ENCODE measurements at regions not wholly inside any gene's neighbourhood (a gene's known extent, or its start where the extent isn't known, plus 50 kb on each side); places are given as distances from the start of the nearest gene placed in this dataset.
A peak's percentile ranks its signal among the peaks of the same experiment; 100 is the strongest.

DNA sequence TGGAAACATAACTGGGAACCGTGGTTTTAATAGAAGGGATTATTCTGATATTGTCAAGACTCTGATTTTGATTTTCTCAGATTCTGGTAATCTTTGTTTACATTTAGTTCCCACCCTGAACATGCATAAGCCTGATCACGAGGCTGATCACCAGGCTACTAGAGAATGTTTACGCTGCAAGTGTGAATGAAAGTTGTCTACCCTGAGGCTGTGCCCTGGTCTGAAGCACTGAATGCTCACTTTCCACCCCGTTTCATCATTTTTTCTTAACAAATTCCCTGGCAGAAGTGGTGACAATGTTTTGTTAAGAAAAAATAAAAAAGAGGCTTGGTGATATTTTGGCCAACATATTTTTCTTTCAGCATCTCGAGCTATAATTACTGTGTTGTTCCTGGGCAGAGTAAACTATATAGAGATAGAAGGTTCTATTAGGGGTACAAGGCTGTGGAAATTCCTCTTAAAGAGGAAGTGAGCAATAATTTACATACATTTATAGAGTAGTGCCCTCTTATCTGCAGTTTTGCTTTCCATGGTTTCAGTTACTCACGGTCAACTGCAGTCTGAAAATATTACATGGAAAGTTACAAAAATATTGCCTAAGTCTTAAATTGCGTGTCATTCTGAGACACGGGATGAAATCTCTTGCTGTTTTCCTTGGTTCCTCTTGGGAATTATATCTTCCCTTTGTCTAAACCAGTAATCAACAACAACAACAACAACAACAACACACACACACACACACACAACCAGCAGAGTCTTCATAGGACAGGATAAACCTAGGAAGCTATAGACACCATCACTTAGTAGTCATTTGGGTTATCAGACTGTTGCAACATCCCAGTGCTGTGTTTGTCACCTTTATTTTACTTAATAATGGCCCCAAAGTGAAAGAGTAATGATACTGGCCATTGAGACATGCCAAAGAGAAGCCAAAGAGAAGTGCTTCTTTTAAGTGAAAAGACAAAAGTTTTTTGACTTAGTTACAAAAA, 566.6 kb upstream of the CITED2 start:
- H3K4me3 ChIP-seq (ENCODE audit: low read length): peak overlapping the region; percentile 57
- DNase-seq (ENCODE audit: low read depth): peak; percentile 33

DNA sequence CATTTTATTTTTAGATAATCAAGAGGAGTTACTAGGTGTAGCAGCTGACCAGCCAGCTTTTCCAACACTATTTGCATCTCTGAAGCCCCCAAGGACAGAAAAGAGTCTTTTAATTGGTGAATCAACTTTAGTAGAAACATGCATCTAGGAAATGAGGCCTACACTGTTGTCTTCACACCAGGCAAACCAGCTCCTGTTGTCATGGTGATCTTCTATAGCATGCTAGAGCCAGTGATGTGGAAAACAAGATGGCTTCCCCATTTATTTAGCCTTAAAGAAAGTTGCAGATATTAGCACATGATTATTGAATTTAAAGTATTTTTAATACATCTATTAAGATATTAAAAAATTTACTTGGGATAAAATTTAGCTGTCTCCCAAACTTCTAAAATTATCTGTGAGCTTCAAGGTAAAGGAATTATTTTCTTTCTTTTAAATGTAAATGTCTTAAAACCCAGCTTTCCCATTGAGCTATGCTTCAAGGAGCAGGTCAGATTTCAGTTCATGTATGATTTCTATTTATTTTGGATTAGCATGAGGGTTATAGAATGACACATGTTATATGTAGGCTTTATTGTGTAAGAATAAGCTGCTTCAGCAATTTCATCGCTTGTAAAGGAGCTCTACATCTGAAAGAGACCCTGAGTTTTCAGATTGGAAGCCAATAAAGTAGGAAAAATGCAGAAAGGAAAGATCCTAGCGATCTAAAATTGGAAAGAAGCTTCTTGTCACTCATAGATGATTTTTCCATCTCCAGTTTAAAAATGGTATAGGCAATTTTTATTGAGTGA, 564.9 kb upstream of the CITED2 start:
- H3K27me3 ChIP-seq (replicated peaks; ENCODE audit: control insufficient read depth, insufficient read depth, low read length): no peaks in the 10 kb centered on the region
- peaks cover 39% of the 10 kb centered on the region for H3K4me1 ChIP-seq (ENCODE audit: control insufficient read depth, insufficient read depth, low read length)
- no peaks in the 10 kb centered on the region for H3K36me3 ChIP-seq (ENCODE audit: control insufficient read depth, insufficient read depth, low read length, severe bottlenecking)
- H3K4me3 ChIP-seq (ENCODE audit: low read length): no peak overlapping the region
- DNase-seq (ENCODE audit: low read depth): no peak
- H3K9me3 ChIP-seq (ENCODE audit: control insufficient read depth, low read length): no peaks in the 10 kb centered on the region
- H3K9ac ChIP-seq (ENCODE audit: low read length): no peak overlapping the region

More for the DNA sequence above, 566.6 kb upstream of the CITED2 start:
- Histone ChIP-seq H3K4me1 (ENCODE audit: control insufficient read depth, insufficient read depth, low read length) (peaks cover 39% of the 10 kb centered on the region), H3K9ac (ENCODE audit: low read length) (peak overlapping the region; percentile 68), H3K27me3 (replicated peaks; ENCODE audit: control insufficient read depth, insufficient read depth, low read length) (no peaks in the 10 kb centered on the region), H3K36me3 (ENCODE audit: control insufficient read depth, insufficient read depth, low read length, severe bottlenecking) (no peaks in the 10 kb centered on the region), H3K9me3 (ENCODE audit: control insufficient read depth, low read length) (no peaks in the 10 kb centered on the region)

DNA sequence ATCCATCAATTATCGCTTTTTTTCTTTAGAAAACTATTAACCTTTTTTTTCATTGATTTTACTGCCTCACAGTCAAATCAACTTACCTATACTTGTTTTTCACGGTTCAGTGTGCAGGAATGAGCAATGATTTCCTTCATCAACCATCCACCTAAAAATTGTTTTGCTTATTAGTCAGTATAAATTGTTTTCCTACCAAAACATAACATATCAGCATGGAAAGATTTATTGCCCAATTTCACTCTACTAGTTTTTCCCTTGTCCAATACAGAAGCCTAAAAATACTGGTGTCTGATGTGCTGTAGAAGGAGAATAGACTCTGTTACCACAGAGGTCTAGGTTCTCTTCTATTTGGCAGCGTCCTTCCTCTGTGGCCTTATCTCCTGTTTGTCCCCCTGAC, 558.2 kb upstream of the CITED2 start:
- no peak for DNase-seq (ENCODE audit: low read depth)
- Histone ChIP-seq H3K4me1 (ENCODE audit: control insufficient read depth, insufficient read depth, low read length) (peaks cover 1% of the 10 kb centered on the region), H3K9ac (ENCODE audit: low read length) (no peak overlapping the region), H3K4me3 (ENCODE audit: low read length) (no peak overlapping the region), H3K9me3 (ENCODE audit: control insufficient read depth, low read length) (no peaks in the 10 kb centered on the region), H3K27me3 (replicated peaks; ENCODE audit: control insufficient read depth, insufficient read depth, low read length) (no peaks in the 10 kb centered on the region), H3K36me3 (ENCODE audit: control insufficient read depth, insufficient read depth, low read length, severe bottlenecking) (no peaks in the 10 kb centered on the region)

DNA sequence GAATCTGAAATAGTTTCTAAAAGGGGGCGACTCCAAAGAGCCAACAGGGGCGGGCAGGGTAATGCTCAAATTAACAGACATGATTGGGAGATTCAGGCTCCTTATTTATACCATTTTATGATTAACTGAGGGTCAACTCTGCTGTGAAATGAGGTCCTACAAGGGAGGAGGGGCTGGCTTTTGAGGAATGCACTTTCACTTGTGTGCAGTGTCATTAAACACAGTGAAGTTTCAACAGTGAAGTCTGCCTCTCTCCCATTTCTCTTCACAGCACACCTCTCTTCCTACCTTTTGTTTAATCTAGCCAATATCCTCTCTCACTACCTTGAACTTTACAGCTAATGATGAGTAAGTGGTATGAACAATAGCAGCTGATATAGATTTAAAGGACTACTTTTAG, 557.3 kb upstream of the CITED2 start:
- no peak for DNase-seq (ENCODE audit: low read depth)
- Histone ChIP-seq H3K9me3 (ENCODE audit: control insufficient read depth, low read length) (no peaks in the 10 kb centered on the region), H3K9ac (ENCODE audit: low read length) (no peak overlapping the region), H3K4me1 (ENCODE audit: control insufficient read depth, insufficient read depth, low read length) (peaks cover 10% of the 10 kb centered on the region), H3K36me3 (ENCODE audit: control insufficient read depth, insufficient read depth, low read length, severe bottlenecking) (no peaks in the 10 kb centered on the region), H3K27me3 (replicated peaks; ENCODE audit: control insufficient read depth, insufficient read depth, low read length) (no peaks in the 10 kb centered on the region), H3K4me3 (ENCODE audit: low read length) (no peak overlapping the region)

DNA sequence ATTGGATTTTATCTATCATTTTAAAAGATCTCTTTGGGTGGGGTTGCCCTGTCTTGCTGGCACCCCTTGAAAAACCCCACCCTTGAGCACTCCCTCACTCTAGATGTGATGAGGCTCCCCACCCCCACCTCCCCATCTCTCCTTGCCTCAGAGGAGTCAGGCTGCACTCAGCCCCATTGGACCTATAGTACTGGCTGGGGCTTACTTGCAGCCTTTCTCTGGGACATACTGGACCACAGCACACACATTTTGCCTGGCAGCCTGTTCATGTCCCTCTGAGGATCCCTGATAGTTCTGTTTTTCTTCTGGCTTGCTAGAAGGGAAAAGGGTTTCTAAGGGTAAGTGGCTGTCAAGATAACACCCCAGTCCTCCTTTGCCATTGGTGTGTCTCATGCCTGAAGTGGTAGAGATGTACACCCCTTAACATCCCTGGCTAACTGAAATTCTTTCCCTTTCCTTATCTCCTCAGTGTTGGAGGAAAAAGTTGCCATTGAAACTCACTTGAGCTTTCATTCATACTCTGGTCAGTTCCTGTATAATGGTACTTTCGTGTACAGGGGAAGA, 553.4 kb upstream of the CITED2 start:
- DNase-seq (ENCODE audit: low read depth): no peak
- no peak overlapping the region for H3K4me3 ChIP-seq (ENCODE audit: low read length)
- H3K9ac ChIP-seq (ENCODE audit: low read length): no peak overlapping the region
- no peaks in the 10 kb centered on the region for H3K36me3 ChIP-seq (ENCODE audit: control insufficient read depth, insufficient read depth, low read length, severe bottlenecking)
- no peaks in the 10 kb centered on the region for H3K9me3 ChIP-seq (ENCODE audit: control insufficient read depth, low read length)
- no peaks in the 10 kb centered on the region for H3K27me3 ChIP-seq (replicated peaks; ENCODE audit: control insufficient read depth, insufficient read depth, low read length)
- peaks cover 25% of the 10 kb centered on the region for H3K4me1 ChIP-seq (ENCODE audit: control insufficient read depth, insufficient read depth, low read length)

DNA sequence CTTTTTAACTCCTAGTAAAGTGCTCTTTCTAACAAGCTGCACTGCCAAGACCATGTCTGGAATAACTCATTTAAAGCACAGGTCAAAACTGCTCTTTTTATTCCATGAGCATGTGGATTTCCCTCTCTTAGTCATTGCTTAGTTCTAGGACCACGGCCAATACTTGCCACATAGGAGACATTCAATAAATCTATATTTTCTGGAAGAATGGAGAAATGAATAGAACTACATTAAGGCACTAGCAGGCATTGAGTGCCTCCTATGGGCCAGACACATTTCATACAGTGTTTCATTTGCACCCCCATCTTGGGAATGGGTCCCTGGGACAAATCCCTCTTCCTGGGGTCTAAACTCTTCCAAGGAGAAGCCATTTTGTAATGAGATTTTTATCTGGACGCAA, 552.8 kb upstream of the CITED2 start:
- DNase-seq (ENCODE audit: low read depth): peak; percentile 69
- H3K36me3 ChIP-seq (ENCODE audit: control insufficient read depth, insufficient read depth, low read length, severe bottlenecking): no peaks in the 10 kb centered on the region

DNA sequence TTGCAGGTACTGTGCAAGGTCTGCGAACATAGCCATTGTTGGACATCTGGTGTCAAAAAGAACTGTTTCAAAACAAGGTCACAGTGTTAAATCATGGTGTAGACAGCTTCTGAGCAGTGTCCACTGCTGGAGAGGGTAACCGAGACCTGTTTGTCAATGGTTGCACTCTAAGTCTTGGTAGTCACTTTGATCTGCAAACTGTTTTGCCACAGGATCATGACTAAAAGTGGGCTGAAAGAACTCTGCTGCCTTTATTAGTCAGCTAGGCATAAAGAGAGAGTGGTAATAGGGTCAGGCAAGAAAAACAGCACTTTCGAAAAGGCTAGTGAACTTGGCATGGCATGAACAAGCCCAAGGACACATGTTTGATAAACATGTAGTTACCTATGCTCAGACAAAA, 552.3 kb upstream of the CITED2 start:
- H3K4me3 ChIP-seq (ENCODE audit: low read length): peak overlapping the region; percentile 63
- DNase-seq (ENCODE audit: low read depth): no peak
- no peaks in the 10 kb centered on the region for H3K9me3 ChIP-seq (ENCODE audit: control insufficient read depth, low read length)
- H3K4me1 ChIP-seq (ENCODE audit: control insufficient read depth, insufficient read depth, low read length): peaks cover 25% of the 10 kb centered on the region
- H3K27me3 ChIP-seq (replicated peaks; ENCODE audit: control insufficient read depth, insufficient read depth, low read length): no peaks in the 10 kb centered on the region
- peak overlapping the region; percentile 56 for H3K9ac ChIP-seq (ENCODE audit: low read length)
- H3K36me3 ChIP-seq (ENCODE audit: control insufficient read depth, insufficient read depth, low read length, severe bottlenecking): no peaks in the 10 kb centered on the region

More for the DNA sequence above, 552.8 kb upstream of the CITED2 start:
- peak overlapping the region; percentile 56 for H3K9ac ChIP-seq (ENCODE audit: low read length)
- no peaks in the 10 kb centered on the region for H3K9me3 ChIP-seq (ENCODE audit: control insufficient read depth, low read length)
- H3K4me3 ChIP-seq (ENCODE audit: low read length): no peak overlapping the region
- no peaks in the 10 kb centered on the region for H3K27me3 ChIP-seq (replicated peaks; ENCODE audit: control insufficient read depth, insufficient read depth, low read length)
- H3K4me1 ChIP-seq (ENCODE audit: control insufficient read depth, insufficient read depth, low read length): peaks cover 25% of the 10 kb centered on the region

DNA sequence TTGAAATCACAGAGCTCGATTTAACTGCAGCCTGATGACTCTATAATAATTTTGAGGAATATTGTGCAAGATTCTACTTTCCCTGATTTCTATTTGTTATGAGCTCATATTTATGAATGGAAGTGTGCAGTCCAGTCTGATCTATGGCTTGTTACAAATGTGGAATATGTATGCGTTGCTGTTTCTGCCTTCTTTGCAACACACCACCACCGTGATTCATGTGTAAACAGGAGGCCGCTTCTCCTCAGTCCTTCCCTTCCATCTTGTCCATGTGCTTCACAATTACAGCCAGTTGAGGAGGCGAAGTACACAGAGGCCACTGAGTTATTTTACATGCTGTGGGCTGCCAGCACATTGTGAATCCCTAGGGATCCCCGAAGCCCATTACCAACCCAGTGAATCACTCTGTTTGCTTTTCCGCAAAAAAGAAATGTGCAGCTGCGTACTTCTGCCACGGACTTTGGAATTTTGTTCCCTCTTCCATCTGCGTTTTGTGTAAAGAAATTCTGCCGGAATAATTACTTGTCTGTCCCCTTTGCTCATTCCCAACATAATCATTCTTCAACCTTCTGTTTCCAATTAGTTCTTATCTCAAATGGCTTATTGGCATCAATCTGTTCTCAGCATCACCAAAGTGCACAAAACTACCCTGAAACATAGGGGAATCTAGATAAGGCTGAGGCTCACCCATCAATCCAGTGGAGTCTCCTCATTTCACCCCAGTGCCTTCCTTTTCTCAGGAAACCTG, 551.6 kb upstream of the CITED2 start:
- Histone ChIP-seq H3K9me3 (ENCODE audit: control insufficient read depth, low read length) (no peaks in the 10 kb centered on the region), H3K4me3 (ENCODE audit: low read length) (peak overlapping the region; percentile 63)

DNA sequence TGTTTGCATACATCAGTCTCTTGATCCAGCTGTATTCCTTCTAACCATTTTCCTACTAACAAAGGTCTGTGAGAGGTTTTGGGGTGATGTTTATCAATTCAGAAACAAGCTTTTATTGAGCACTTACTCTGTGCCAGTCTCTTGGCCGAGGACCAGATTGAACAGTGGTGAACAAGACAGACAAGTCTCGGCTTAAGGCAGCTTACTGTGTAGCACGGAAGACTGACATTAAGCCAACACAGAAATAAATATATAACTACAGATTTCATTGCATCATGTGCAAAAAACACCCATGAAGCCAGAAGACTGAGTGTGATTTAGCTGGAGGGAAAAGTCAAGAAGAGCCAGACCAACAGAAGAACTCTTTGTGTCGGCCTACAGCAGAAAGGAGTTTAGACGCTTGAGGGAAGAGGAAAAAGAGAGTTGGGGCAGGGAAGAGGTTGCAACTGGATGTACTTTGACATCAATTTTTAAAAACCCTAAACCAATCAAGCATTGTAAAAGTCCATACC, 549.6 kb upstream of the CITED2 start:
- Histone ChIP-seq H3K4me3 (ENCODE audit: low read length) (no peak overlapping the region), H3K27me3 (replicated peaks; ENCODE audit: control insufficient read depth, insufficient read depth, low read length) (no peaks in the 10 kb centered on the region), H3K9me3 (ENCODE audit: control insufficient read depth, low read length) (no peaks in the 10 kb centered on the region), H3K9ac (ENCODE audit: low read length) (no peak overlapping the region), H3K36me3 (ENCODE audit: control insufficient read depth, insufficient read depth, low read length, severe bottlenecking) (no peaks in the 10 kb centered on the region), H3K4me1 (ENCODE audit: control insufficient read depth, insufficient read depth, low read length) (peaks cover 25% of the 10 kb centered on the region)
- DNase-seq (ENCODE audit: low read depth): no peak

More for the DNA sequence above, 551.6 kb upstream of the CITED2 start:
- Histone ChIP-seq H3K4me1 (ENCODE audit: control insufficient read depth, insufficient read depth, low read length) (peaks cover 25% of the 10 kb centered on the region), H3K9ac (ENCODE audit: low read length) (peak overlapping the region; percentile 56), H3K36me3 (ENCODE audit: control insufficient read depth, insufficient read depth, low read length, severe bottlenecking) (no peaks in the 10 kb centered on the region), H3K27me3 (replicated peaks; ENCODE audit: control insufficient read depth, insufficient read depth, low read length) (no peaks in the 10 kb centered on the region)
- peak; percentile 61 for DNase-seq (ENCODE audit: low read depth)

DNA sequence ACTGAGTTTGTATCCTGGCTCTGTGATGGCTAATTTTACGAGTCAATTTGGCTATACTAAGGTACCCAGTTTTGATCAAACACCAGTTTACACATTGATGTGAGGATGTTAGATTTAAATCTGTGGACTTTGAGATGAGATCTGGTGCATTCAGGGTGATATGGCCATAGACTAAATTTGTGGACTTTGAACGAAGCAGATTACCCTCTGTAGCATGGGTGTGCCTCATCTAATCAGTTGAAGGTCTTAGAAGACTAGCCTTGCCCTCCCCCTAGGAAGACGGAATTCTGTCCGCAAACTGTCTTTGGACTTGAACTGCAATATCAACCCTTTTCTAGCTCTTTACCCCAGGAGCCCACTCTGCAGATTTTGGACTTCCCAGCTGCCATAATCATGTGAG, 547.8 kb upstream of the CITED2 start:
- H3K9ac ChIP-seq (ENCODE audit: low read length): no peak overlapping the region

More for the DNA sequence above, 547.8 kb upstream of the CITED2 start:
- Histone ChIP-seq H3K9me3 (ENCODE audit: control insufficient read depth, low read length) (no peaks in the 10 kb centered on the region), H3K36me3 (ENCODE audit: control insufficient read depth, insufficient read depth, low read length, severe bottlenecking) (no peaks in the 10 kb centered on the region), H3K27me3 (replicated peaks; ENCODE audit: control insufficient read depth, insufficient read depth, low read length) (no peaks in the 10 kb centered on the region), H3K4me1 (ENCODE audit: control insufficient read depth, insufficient read depth, low read length) (peaks cover 19% of the 10 kb centered on the region), H3K4me3 (ENCODE audit: low read length) (no peak overlapping the region)
- DNase-seq (ENCODE audit: low read depth): no peak

Measured in adipocyte (in vitro differentiated cells).